ENCODE measurements at regions not wholly inside any gene's neighbourhood (a gene's known extent, or its start where the extent isn't known, plus 50 kb on each side); places are given as distances from the start of the nearest gene placed in this dataset.

DNA sequence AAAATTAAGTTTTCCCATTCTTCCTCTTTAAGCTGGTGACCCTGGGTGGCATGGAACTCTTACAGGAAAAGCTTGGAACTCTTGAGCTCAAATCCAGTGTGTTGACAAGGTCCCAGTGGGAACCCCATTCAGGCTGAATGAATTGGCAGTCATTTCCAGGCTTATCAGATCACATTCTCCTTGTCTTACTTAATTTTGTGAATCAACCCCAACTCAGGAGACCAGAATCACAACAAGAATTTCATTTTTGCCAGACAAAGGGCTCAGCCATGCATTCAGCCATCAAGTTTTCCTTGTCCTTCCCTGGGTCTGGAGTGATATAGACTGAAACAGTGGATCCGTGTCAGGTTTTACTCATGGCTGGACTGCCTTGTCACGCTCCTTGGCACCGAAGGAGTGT, 92.1 kb upstream of the EEF1E1 start:
- no peak for DNase-seq (ENCODE audit: low spot score)
- TF ChIP-seq, protein P1, sequence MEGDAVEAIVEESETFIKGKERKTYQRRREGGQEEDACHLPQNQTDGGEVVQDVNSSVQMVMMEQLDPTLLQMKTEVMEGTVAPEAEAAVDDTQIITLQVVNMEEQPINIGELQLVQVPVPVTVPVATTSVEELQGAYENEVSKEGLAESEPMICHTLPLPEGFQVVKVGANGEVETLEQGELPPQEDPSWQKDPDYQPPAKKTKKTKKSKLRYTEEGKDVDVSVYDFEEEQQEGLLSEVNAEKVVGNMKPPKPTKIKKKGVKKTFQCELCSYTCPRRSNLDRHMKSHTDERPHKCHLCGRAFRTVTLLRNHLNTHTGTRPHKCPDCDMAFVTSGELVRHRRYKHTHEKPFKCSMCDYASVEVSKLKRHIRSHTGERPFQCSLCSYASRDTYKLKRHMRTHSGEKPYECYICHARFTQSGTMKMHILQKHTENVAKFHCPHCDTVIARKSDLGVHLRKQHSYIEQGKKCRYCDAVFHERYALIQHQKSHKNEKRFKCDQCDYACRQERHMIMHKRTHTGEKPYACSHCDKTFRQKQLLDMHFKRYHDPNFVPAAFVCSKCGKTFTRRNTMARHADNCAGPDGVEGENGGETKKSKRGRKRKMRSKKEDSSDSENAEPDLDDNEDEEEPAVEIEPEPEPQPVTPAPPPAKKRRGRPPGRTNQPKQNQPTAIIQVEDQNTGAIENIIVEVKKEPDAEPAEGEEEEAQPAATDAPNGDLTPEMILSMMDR (IDR thresholded peaks at IDR 0.05; ENCODE audit: borderline replicate concordance, control extremely low read depth, extremely low read depth, insufficient read depth, missing control alignments), result no peak
- in situ Hi-C loops (cut with MboI; ENCODE audit: low sequenced_read_pairs, unreplicated experiment), result no loop called here

DNA sequence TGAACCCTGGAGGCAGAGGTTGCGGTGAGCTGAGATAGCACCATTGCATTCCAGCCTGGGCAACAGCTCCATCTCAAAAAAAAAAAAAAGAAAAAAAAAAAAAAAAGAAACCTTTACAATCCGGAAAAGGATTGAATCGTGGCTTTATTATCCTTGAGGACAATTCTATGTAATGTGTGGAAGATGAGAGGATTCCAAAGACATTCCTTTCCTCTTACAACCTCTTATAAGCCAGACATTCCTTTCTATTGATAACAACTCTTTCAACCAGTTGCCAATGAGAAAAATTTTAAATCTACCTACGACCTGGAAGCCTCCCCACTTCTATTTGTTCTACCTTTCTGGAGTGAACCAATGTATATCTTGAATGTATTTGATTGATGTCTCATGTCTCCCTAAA, 91.2 kb upstream of the EEF1E1 start:
- in situ Hi-C loops (cut with MboI; ENCODE audit: low sequenced_read_pairs, unreplicated experiment), result no loop called here
- no peak for DNase-seq (ENCODE audit: low spot score)
- TF ChIP-seq, protein P1 (IDR thresholded peaks at IDR 0.05; ENCODE audit: borderline replicate concordance, control extremely low read depth, extremely low read depth, insufficient read depth, missing control alignments), result no peak

DNA sequence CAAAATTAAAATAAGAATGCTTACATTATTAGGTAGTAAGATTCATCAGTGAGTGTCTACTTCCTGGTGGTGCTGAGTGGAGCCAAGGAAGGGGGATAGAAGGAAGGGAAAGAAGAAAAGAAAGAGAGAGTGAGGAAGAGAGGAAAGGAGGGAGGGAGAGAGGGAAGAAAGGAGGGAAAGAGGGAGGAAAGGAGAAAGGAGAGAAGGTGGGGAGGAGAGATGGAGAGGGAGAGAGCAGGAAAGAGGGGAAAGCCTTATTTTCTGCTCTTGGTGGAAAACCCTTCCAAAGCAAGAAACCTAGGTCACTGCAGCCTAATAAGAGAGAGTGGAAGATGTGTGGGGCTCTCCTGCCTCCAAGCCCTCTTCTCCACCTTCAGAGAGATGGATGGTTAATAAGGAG, 90.2 kb upstream of the EEF1E1 start:
- TF ChIP-seq, protein P1 (IDR thresholded peaks at IDR 0.05; ENCODE audit: borderline replicate concordance, control extremely low read depth, extremely low read depth, insufficient read depth, missing control alignments), result no peak
- DNase-seq (ENCODE audit: low spot score), result no peak
- in situ Hi-C loops (cut with MboI; ENCODE audit: low sequenced_read_pairs, unreplicated experiment), result no loop called here

DNA sequence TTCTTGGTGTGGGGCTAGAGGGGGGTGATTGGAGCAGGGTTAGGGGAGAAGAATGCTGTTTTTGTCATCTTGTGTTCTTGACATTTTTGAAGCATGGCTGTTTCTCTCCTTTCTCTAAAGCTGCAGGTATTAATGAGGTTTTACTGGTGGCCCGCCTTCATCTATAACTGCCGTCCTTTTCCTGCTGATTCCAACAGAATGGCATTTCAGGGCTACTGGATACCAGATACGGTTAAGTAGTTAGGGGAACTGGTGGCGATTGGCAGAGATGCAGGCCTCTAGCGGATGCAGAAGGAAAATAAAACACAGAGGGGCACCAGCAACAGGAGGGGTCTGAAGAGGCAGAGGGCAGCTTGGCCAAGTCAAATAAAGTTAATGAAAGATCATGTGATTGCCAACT, 89.7 kb upstream of the EEF1E1 start:
- DNase-seq (ENCODE audit: low spot score), result no peak
- in situ Hi-C loops (cut with MboI; ENCODE audit: low sequenced_read_pairs, unreplicated experiment), result no loop called here
- TF ChIP-seq, protein P1 (IDR thresholded peaks at IDR 0.05; ENCODE audit: borderline replicate concordance, control extremely low read depth, extremely low read depth, insufficient read depth, missing control alignments), result no peak

DNA sequence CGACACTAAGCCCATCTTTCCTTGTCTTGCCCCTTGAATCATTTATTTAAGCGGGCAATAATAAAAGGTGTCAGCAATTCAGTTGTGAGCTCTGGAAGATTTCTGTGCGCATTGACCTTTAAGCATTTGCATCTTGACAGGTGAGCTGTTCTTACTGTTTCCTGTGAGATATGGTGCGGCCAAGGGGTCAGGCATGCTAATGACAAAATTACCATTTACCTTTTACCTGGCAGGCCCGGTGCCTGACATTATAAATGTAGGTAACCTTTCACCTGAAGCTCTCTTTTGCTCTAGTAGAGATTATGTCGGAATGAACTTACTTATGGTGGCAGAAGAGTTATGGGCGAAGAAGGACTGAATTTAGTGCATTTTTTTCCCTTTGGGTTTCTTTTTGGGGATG, 89.3 kb upstream of the EEF1E1 start:
- TF ChIP-seq, protein P1 (IDR thresholded peaks at IDR 0.05; ENCODE audit: borderline replicate concordance, control extremely low read depth, extremely low read depth, insufficient read depth, missing control alignments), result no peak
- in situ Hi-C loops (cut with MboI; ENCODE audit: low sequenced_read_pairs, unreplicated experiment), result no loop called here
- DNase-seq (ENCODE audit: low spot score), result no peak

DNA sequence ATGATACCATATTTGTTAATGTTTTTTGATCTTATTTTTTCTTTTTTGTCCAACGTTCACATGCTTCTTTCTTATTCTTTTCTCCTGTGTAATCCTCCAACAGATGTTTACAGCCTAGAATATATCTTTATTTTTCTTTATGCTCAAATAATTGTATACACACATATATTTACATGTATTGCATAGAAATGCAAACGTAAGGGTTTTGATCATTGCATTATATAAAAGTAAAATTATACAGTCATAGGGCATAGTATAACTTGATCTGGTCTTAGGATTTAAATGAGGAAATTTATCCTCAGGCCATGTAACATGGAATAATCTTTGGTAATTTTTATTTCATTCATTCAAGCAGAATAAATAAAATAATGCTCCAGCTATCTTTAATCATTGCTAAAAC, 84.9 kb upstream of the EEF1E1 start:
- in situ Hi-C loops (cut with MboI; ENCODE audit: low sequenced_read_pairs, unreplicated experiment), result no loop called here

More for the DNA sequence above, 84.9 kb upstream of the EEF1E1 start:
- TF ChIP-seq, protein P1 (IDR thresholded peaks at IDR 0.05; ENCODE audit: borderline replicate concordance, control extremely low read depth, extremely low read depth, insufficient read depth, missing control alignments), result no peak
- DNase-seq (ENCODE audit: low spot score), result no peak

Data from GM13976 (cell line).